HG03039 (cell line): ENCODE measurements at regions not wholly inside any gene's neighbourhood (a gene's known extent, or its start where the extent isn't known, plus 50 kb on each side); places are given as distances from the start of the nearest gene placed in this dataset.
"Not testable (repeated sequence)": the region's sequence is repeated elsewhere in the genome, so short reads cannot be mapped to it uniquely, and the experiment has no call there.

Experiments
- ATAC-seq: cut with Tn5 transposase; IDR thresholded peaks from one replicate; pipeline ENCODE4 v1.9.1; 2021; ENCODE audit warnings: mild to moderate bottlenecking, moderate library complexity; ENCODE audit not compliant: unreplicated experiment

DNA sequence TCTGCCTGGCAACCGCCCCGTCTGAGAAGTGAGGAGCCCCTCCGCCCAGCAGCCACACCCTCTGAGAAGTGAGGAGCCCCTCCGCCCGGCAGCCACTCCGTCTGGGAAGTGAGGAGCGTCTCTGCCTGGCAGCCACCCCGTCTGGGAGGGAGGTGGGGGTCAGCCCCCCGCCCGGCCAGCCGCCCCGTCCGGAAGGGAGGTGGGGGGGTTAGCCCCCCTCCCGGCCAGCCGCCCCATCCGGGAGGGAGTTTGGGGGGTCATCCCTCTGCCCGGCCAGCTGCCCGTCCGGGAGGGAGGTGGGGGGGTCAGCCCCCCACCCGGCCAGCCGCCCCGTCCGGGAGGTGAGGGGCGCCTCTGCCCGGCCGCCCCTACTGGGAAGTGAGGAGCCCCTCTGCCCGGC lies 269.0 kb downstream of the FAM72C start:
- ATAC-seq: not testable (repeated sequence)

- ATAC-seq: no peak
Measured at GRCh38 chr1:143699731-143700130, 272.1 kb downstream of the FAM72C start.

DNA sequence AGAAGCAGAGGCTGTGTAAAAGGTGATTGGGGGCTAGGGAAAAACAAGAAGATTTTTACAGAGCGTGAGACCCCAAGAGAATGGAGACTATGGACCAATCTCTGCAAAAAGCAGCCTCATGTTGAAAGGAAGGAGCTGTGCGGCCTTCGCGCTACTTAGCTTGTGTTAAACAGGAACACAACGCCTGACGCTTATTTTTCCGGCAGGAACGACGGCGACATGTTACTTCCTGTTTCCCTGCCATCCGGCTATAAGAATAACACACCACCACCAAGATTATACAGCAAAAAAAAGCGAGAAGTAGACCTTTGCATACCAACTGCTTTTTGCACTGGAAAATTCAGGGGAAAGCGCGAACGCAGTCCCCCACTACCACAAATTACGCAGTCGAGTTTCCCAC lies 272.7 kb downstream of the FAM72C start:
- no peak for ATAC-seq

- no peak for ATAC-seq
Measured at GRCh38 chr1:143698016-143698415, 273.8 kb downstream of the FAM72C start.

- ATAC-seq: no peak
Measured at GRCh38 chr1:143694085-143694484, 277.7 kb downstream of the FAM72C start.

DNA sequence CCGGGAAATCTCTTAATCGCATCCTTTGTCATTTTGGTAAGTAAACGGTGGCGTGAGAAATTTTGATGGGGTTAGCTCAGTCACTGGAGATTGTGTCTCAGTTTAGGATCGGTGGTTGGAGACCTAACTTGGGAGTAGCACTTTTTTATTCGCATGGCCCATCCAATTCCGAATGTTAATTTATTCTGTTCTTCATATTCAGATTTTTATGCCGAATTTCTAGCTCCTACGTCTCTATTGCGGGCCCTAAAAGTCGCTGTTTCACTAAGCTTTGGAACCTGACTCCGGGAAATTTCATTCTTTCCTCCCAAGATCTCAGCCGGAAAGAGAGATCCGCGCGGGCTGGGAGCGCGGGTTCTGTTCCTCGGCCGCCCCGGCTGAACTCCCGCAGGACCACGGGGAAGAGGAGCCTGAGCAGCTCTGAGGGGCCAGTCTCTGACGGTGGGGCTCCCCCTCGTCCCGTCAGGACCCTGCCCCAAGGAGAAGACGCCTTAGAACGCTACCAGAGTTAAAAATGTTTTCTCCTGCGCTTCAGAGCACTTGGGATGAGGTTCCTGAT lies 279.7 kb downstream of the FAM72C start:
- no peak for ATAC-seq

- ATAC-seq: no peak
Measured at GRCh38 chr1:143691400-143691891, 280.3 kb downstream of the FAM72C start.

GRCh38 chr1:143689781-143690180 lies 282.0 kb downstream of the FAM72C start:
- no peak for ATAC-seq

DNA sequence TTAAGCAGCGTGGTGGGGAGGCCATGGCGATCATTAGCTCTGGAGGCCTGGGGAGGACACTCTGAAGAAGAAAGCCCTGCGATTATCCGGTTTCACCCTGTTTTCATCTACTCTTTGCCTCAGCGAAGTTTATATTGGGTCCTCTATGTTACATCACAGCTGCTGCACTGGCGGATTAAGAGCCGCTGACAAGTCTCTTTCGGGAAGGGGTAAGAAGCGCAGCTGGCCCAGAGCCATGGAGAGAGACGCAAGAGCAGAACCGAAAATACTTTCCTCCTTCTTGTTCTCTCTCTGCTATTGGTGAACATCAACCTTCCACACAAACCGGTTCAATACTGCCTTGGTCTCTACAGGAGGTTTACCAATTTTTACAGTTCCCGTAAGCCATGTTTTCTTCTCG lies 291.5 kb downstream of the FAM72C start:
- ATAC-seq: no peak

GRCh38 chr1:143672983-143673382 lies 298.8 kb downstream of the FAM72C start:
- ATAC-seq: no peak

DNA sequence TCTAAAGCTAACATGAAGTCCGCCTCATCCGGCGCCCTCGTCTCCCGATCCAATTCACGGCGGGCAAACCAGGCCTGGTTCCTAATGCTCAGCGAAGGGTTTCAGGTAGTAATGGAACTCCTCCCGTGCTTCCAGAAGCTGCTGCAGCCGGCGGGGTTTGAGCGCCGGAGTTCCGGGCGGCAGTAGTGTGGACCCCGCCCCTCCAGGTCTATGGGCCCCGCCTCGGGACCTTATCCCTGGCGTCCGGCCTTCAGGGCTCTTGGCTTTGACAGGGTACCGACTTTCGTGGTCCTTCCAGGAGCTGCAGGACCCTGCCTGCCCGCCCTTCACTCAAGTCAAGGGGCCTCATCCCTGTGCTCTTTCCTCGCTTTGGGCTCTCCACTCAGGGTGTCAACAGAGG lies 304.1 kb downstream of the FAM72C start:
- no peak for ATAC-seq

- no peak for ATAC-seq
Measured at GRCh38 chr1:143666851-143667250, 304.9 kb downstream of the FAM72C start.

- no peak for ATAC-seq
Measured at GRCh38 chr1:143665606-143666005, 306.2 kb downstream of the FAM72C start.

DNA sequence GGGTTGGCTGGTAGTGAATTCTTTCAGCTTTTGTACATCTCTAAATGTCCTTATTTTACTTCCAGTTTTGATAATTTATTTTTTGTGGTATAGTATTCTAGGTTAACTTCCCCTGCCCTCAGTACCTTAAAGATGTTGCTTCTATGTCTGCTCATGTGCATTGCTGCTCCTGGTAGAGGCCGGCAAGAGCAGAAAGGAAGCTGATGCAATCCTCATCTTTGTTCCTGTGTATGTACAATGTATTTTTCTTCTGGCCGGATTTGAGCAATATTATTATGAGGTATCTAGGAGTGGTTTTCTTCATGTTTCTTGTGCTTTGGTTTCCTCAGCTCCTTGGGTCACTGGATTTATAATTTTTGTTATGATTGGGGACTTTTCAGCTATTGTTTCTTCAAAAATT lies 308.7 kb downstream of the FAM72C start:
- not testable (repeated sequence) for ATAC-seq

- ATAC-seq: no peak
Measured at GRCh38 chr1:143661418-143662101, 310.2 kb downstream of the FAM72C start.

DNA sequence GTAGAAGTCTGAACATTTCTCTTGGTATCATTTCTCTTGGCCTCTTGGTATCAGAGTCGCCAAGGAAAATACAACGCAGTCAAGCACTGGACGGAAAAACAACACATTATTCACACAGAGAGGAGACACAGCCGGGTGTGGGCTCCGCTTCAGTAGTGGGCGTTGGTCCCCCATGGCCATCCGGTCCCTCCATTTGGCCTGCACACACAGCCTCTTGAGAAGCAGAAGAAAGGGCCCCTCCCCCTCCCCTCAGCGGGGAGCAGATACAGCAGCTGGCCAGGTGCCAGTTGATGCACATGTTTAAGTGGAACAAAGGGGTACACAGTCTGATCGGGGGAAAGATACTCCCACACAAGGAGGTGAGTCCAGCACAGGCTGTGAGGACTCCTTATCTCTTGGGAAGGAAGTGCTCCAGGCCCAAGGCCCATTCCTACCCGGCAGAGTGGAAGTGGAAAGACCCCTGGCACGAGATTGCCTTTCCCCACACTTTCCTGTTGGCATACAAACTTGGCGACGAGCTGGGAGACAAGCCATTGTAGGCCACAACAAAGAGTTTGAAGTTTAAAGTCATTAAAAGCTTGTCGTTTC lies 311.3 kb downstream of the FAM72C start:
- no peak for ATAC-seq

- ATAC-seq: no peak
Measured at GRCh38 chr1:143653429-143653802, 318.4 kb downstream of the FAM72C start.

GRCh38 chr1:143652744-143653428 lies 318.9 kb downstream of the FAM72C start:
- no peak for ATAC-seq

GRCh38 chr1:143652187-143652586 lies 319.6 kb downstream of the FAM72C start:
- ATAC-seq: no peak

GRCh38 chr1:143651350-143651992 lies 320.3 kb downstream of the FAM72C start:
- no peak for ATAC-seq

- not testable (repeated sequence) for ATAC-seq
Measured at GRCh38 chr1:143644035-143644434, 327.8 kb downstream of the FAM72C start.
